NOMO-1 (cell line): ENCODE measurements at regions not wholly inside any gene's neighbourhood (a gene's known extent, or its start where the extent isn't known, plus 50 kb on each side); places are given as distances from the start of the nearest gene placed in this dataset.

Source experiments
- DNase-seq, 2 experiments: peaks; one replicate each; lab custom pipeline; 2025; ENCODE audit not compliant: unreplicated experiment in 2 of 2; lab: John Stamatoyannopoulos, UW

GRCh38 chr12:92439420-92439805, 263.4 kb upstream of the PLEKHG7 start:
- DNase-seq, result peak in 1 of 2 experiments; percentile 37

DNA sequence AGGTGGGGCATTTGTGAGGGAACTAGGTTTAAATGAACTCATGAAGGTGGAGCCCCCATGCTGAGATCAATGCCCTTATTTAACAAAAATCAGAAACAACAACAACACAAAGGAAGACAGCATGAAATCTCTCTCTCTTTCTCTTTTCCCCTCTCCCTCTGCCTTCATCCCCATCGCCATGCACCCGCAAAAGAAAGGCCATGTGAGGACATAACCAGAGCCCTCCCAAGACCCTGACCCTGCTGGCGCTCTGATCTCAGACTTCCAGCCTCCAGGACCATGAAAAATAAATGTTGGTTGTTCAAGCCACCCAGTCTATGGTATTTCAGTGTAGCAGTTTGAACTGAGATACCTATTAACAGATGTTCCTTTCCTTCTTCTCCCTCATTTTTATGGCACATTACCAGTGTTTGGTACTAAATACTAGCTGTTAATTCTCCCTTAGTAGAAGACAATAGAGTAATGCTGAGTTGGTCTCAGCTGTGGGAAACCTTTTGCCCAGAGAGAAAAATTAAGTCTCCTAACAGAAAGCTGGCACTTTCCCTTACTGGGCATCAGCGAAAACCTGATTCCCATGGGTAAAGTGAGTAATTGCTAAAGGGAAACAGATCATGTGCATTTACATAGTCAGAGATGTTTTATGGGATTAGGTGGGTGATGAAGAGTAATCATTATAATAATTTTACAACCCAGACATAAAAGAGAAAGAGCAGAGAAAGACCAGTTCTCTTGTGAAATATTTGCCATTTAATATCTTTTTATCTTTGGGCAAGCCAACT, 264.0 kb upstream of the PLEKHG7 start:
- DNase-seq, result no peak

- no peak for DNase-seq
These were observed 265.3 kb upstream of the PLEKHG7 start for GRCh38 chr12:92437452-92437851.

DNA sequence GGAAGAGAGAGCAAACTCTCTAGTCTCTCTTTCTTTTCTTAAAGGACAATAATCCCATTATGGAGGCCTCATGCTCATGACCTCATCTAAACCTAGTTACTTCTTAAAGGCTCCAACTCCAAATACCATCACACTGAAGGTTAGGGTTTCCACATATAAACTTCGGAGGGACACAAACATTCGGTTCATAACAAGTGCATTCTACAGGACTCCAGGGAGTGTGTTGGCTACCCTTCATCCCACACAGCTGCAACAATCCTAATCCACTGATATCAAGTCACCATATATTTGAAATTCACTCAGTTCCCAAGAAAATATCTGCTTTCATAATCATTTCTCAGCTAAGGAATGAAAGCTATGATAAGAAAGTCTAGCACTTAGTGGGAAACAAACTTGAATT, 265.9 kb upstream of the PLEKHG7 start:
- DNase-seq, result no peak

- DNase-seq, result peak in 1 of 2 experiments; percentile 8
These were observed 268.2 kb upstream of the PLEKHG7 start for GRCh38 chr12:92434607-92435025.

DNA sequence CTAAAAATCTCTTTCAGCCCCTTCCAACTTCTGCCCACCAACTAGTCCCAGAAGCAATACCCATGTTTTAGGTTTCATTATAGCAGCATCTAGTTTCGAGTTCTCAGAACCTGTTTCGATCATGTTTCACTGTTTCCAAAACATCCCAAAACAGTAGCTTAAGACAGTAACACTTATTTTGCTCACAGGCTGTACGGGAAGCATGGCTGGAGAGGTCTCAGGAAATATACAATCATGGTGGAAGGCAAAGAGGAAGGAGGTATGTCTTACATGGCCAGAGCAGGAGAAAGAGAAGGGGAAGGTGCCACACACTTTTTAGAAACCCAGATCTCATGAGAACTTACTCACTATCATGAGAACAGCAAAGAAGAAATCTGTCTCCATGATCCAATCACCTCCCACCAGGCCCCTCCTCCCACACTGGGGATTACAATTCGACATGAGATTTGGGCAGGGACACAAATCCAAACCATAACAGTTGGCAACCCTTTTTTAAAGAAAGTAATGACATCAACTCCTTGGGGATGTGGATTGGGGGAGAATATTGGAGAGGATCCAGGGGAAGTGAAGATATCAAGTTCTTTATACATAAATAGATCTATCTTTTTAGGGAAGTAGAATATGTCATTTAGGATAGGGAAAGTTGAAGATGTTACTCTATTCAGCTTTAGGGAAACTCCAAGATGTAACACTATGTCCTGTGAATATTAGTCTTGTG, 269.9 kb upstream of the PLEKHG7 start:
- DNase-seq, result no peak

DNA sequence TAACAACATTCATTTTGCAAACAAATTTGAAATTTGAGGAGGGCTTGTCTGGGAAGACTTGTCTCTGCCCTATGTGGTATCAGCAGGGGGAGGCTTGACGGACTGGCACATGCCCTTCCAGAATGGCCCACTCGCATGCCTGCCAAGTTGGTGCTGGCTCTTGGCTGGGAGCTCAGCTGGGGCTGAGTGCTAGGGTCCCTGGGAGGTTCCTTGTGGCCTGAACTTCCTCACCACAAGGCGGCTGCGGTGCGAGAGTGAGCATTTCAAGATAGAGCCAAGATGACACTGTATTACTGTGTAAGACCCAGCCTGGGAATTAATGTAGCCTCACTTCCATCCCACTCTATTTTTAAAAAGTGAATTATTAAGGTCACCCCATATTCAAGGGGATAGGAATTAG, 271.6 kb upstream of the PLEKHG7 start:
- peak in 1 of 2 experiments; percentile 7 for DNase-seq

GRCh38 chr12:92426332-92426731, 276.5 kb upstream of the PLEKHG7 start:
- DNase-seq, result no peak

DNA sequence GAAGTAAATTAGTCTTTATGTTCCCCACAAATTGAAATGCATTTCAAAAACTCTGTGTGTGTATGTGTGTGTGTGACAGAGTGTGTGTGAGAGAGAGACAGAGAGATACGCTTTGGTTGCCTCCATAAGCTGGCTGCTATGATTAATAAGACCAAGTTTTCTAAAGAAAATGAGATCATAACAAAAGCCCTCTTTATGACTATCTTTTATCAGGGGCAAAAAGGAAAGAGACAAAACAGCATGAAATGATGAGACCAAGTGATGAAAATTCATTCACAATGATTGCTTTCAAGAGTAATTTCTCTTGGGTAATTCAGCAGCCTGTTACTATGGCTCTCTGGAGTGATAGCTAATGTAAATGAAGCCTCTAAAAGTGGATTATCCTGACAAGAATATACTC, 277.6 kb upstream of the PLEKHG7 start:
- DNase-seq, result no peak

GRCh38 chr12:92424338-92424737, 278.5 kb upstream of the PLEKHG7 start:
- DNase-seq, result peak in 1 of 2 experiments; percentile 28

DNA sequence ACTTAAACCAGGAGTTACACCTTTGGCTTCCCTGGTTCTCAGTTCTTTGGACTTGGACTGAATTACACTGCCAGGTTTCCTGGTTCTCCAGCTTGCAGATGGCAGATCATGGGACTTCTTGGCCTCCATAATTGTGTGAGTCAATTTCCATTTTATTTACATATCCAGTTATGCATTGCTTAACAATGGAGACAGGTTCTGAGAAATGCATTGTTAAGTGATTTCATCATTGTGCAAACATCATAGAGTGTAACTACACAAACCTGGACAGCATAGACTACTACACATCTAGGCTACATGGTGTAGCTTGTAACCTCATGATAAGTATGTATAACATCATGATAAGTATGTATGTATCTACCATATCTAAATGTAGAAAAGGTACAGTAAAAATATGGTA, 276.1 kb upstream of the BTG1 start:
- no peak for DNase-seq

GRCh38 chr12:92421042-92421441, 275.4 kb upstream of the BTG1 start:
- no peak for DNase-seq

- DNase-seq, result no peak
These were observed 273.6 kb upstream of the BTG1 start for GRCh38 chr12:92419201-92419600.

DNA sequence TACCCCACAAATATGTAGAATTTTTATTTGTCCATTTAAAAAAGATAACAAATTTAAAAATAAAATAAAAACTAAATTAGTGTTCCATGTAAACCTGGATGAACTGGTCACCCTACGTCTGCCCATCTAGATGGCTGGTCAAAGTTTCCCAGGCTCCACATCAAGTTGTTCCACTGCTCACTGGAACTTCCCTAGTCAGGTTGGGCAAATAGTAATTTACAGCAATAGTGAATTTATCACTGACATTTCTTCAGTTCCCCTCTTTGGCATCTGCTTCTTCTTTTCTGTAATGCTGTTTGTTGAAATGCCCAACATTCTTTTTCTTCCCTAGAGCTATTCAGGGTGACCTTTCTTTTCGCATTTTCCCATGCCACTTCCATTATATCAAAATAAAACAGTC, 272.7 kb upstream of the BTG1 start:
- DNase-seq, result peak; percentile 24 to 54

- DNase-seq, result no peak
These were observed 271.7 kb upstream of the BTG1 start for GRCh38 chr12:92417373-92417772.

- no peak for DNase-seq
These were observed 270.8 kb upstream of the BTG1 start for GRCh38 chr12:92416385-92416812.

DNA sequence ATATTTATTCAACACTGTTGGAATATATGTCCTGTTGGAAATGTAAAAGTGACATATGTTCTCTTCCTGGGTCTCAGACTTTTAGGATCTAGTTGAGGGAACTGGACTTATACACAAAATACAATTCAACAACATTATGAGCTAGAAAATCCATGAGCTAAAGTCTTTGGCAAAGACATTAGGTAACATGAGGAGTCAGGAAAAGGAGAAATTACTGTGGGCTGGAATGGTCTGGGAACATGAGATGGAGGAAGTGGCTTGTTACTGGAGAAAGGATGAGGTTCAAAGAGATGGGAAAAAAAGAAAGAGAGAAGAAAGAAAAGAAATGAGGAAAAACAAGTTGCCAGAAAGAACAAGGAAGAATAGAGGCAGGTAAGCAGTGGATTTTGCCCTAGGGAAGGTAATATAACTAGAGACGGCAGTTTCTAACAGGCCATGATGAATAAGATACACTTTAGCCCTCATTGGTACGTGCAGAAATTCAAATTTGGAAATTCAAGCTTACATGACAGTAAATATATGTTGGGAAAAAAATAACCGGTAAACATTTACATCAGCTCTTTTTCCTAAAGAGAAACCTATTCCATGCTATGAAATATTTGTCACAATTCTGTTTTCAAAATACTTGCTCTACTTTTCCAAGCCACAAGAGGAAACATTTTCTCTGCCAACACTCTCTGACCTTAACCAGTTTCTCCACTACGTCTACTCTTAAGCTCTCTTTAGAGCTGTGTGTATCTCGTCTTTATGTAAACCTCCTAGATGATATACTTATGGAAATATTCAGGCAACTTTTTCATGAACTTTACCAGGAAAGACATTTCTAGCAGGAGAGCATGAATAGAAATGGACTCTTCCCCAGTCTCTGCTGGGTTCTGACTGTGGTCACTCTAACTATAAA, 268.8 kb upstream of the BTG1 start:
- no peak for DNase-seq

DNA sequence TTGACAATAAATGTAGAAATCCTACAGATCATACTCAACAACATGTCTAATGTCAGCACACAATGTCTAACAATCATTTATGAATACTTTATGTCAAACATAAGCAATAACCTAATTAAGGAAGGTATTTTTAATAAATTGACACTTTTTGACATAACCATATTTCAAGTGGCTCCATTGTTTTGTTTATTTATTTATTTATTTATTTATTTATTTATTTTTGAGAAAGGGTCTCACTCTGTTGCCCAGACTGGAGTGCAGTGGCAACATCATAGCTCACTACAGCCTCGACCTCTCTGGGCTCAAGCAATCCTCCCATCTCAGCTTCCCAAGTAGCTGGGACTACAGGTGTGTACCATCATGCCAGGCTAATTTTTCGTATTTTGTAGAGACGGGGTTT, 267.6 kb upstream of the BTG1 start:
- DNase-seq, result no peak

DNA sequence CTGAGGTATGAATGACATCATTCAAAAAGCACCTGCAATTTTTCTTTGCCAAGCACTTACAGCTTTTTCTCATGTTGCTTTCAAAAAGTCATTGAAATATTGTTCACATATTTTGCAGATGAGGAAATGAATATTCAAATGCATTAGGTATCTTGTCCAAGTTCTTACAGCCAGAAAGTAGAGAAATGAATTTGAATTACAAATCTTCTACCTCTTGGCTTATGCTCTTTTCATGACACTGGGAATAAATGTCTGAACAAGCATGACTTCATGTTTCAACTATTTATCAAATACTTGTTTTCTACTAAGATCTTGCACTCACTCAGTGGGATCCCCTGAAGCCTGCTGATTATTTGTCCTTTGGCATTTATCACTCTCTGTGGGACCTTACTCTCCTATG, 267.2 kb upstream of the BTG1 start:
- no peak for DNase-seq

DNA sequence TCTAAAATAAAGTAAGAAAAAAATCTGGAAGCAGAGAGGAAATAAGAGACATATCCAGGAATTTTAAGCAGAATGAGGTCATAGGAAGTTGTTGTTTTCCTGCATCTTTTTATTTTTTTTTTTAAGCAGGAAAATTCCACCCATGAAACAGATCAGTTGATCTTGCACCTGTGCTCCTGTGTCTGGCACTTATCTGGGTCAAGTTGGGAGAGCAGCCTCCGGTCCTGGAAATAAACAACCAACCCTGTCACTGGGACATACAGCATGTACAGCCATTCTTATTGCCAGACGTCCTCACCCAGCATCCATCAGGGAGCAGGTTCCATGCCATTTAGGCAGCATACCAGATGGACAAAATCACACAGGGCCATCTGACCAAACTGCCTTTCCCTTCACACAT, 266.0 kb upstream of the BTG1 start:
- DNase-seq, result no peak
